ENCODE measurements at regions not wholly inside any gene's neighbourhood (a gene's known extent, or its start where the extent isn't known, plus 50 kb on each side); places are given as distances from the start of the nearest gene placed in this dataset.

- no peak for DNase-seq (ENCODE audit: low spot score)
These were observed 485.7 kb downstream of the NUF2 start for GRCh38 chr1:163807331-163808049.

- DNase-seq (ENCODE audit: low spot score): no peak
These were observed 491.5 kb downstream of the NUF2 start for GRCh38 chr1:163813251-163813650.

GRCh38 chr1:163820226-163820625 is 498.5 kb downstream of the NUF2 start:
- no peak for DNase-seq (ENCODE audit: low spot score)

- no peak for DNase-seq (ENCODE audit: low spot score)
These were observed 499.0 kb downstream of the NUF2 start for GRCh38 chr1:163820766-163821165.

- DNase-seq (ENCODE audit: low spot score): no peak
These were observed 499.9 kb downstream of the NUF2 start for GRCh38 chr1:163821679-163822078.

GRCh38 chr1:163823017-163823416 is 501.3 kb downstream of the NUF2 start:
- DNase-seq (ENCODE audit: low spot score): no peak

GRCh38 chr1:163824006-163824405 is 502.3 kb downstream of the NUF2 start:
- DNase-seq (ENCODE audit: low spot score): no peak

- no peak for DNase-seq (ENCODE audit: low spot score)
These were observed 502.7 kb downstream of the NUF2 start for GRCh38 chr1:163824490-163824889.

- DNase-seq (ENCODE audit: low spot score): no peak
These were observed 504.7 kb downstream of the NUF2 start for GRCh38 chr1:163826500-163826899.

GRCh38 chr1:163834778-163835177 is 513.0 kb downstream of the NUF2 start:
- DNase-seq (ENCODE audit: low spot score): no peak

GRCh38 chr1:163836481-163836880 is 514.7 kb downstream of the NUF2 start:
- DNase-seq (ENCODE audit: low spot score): no peak

- DNase-seq (ENCODE audit: low spot score): no peak
These were observed 515.5 kb downstream of the NUF2 start for GRCh38 chr1:163837206-163837605.

GRCh38 chr1:163842571-163842970 is 520.8 kb downstream of the NUF2 start:
- no peak for DNase-seq (ENCODE audit: low spot score)

- peak; percentile 30 for DNase-seq (ENCODE audit: low spot score)
These were observed 522.7 kb downstream of the NUF2 start for GRCh38 chr1:163844459-163844858.

- no peak for DNase-seq (ENCODE audit: low spot score)
These were observed 523.5 kb downstream of the NUF2 start for GRCh38 chr1:163845279-163845678.

GRCh38 chr1:163863731-163864130 is 542.0 kb downstream of the NUF2 start:
- DNase-seq (ENCODE audit: low spot score): no peak

- no peak for DNase-seq (ENCODE audit: low spot score)
These were observed 542.5 kb downstream of the NUF2 start for GRCh38 chr1:163864207-163864606.

GRCh38 chr1:163866564-163866963 is 544.8 kb downstream of the NUF2 start:
- no peak for DNase-seq (ENCODE audit: low spot score)

- peak; percentile 27 for DNase-seq (ENCODE audit: low spot score)
These were observed 548.9 kb downstream of the NUF2 start for GRCh38 chr1:163870666-163871065.

- DNase-seq (ENCODE audit: low spot score): no peak
These were observed 550.3 kb downstream of the NUF2 start for GRCh38 chr1:163872067-163872466.

GRCh38 chr1:163874070-163874469 is 552.3 kb downstream of the NUF2 start:
- no peak for DNase-seq (ENCODE audit: low spot score)

GRCh38 chr1:163875200-163875926 is 553.6 kb downstream of the NUF2 start:
- DNase-seq (ENCODE audit: low spot score): peak; percentile 10

GRCh38 chr1:163875927-163876320 is 554.2 kb downstream of the NUF2 start:
- no peak for DNase-seq (ENCODE audit: low spot score)
